Adipocyte (in vitro differentiated cells): ENCODE measurements at regions not wholly inside any gene's neighbourhood (a gene's known extent, or its start where the extent isn't known, plus 50 kb on each side); places are given as distances from the start of the nearest gene placed in this dataset.
"Not testable (repeated sequence)": the region's sequence is repeated elsewhere in the genome, so short reads cannot be mapped to it uniquely, and the experiment has no call there.

Experiments used
- DNase-seq: peaks from one replicate; pipeline ENCODE4 v3.0.0-alpha.2; 2015; ENCODE audit warnings: low read depth
- H3K27me3 ChIP-seq: replicated peaks from 2 replicates; pipeline ENCODE4 v1.7.0; 2013; ENCODE audit warnings: mild to moderate bottlenecking, low read length, moderate library complexity; ENCODE audit not compliant: control insufficient read depth, insufficient read depth
- H3K36me3 ChIP-seq: 2 replicates; pipeline ENCODE4 v1.7.0; 2013; ENCODE audit warnings: low read length, mild to moderate bottlenecking, moderate library complexity; ENCODE audit not compliant: control insufficient read depth, insufficient read depth, severe bottlenecking
- H3K4me1 ChIP-seq: 2 replicates; pipeline ENCODE4 v1.7.0; 2013; ENCODE audit warnings: mild to moderate bottlenecking, low read length, moderate library complexity; ENCODE audit not compliant: control insufficient read depth, insufficient read depth
- H3K4me3 ChIP-seq: 2 replicates; pipeline ENCODE4 v1.7.0; 2013; ENCODE audit warnings: mild to moderate bottlenecking, low read length, moderate library complexity
- H3K9ac ChIP-seq: 2 replicates; pipeline ENCODE4 v1.7.0; 2013; ENCODE audit warnings: mild to moderate bottlenecking, low read length, moderate library complexity
- H3K9me3 ChIP-seq: 2 replicates; pipeline ENCODE4 v1.7.0; 2013; ENCODE audit warnings: mild to moderate bottlenecking, low read length, moderate library complexity; ENCODE audit not compliant: control insufficient read depth

DNA sequence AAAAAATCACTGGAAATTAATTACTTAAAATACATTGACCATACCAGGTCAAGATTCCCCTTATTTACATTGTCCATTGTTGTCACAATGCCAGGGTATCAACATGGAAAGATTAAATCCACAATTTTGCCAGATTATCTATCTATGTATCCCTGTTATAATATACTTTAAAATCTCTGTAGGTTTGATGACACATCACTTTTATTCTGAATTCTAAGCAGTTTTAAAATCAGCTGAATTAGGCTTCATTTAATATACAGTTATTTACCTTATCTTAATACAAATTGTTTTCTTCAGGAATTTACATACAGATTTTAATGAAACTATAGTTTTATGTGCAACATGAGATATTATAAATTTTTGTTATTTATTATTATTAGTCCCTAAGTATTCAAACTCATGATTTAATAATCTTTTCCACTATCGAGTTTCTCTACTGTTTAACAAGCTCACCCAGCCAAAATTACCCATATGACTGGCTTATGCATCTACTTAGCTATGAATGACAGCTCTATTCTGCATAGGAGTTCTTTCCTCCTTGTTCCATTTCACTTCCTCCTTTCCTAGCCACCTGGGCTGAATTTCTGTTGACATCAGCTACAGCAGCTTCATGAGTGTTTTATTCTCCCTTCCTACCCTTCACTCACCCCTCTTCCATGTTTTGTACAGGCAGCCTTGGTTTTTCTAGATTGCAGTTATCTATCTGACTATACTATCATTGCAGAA is 654.2 kb upstream of the MAP3K7 start:
- no peaks in the 10 kb centered on the region for H3K4me1 ChIP-seq
- H3K9me3 ChIP-seq, result no peaks in the 10 kb centered on the region
- DNase-seq, result no peak
- H3K4me3 ChIP-seq, result no peak overlapping the region
- no peaks in the 10 kb centered on the region for H3K27me3 ChIP-seq
- H3K36me3 ChIP-seq, result no peaks in the 10 kb centered on the region
- no peak overlapping the region for H3K9ac ChIP-seq

DNA sequence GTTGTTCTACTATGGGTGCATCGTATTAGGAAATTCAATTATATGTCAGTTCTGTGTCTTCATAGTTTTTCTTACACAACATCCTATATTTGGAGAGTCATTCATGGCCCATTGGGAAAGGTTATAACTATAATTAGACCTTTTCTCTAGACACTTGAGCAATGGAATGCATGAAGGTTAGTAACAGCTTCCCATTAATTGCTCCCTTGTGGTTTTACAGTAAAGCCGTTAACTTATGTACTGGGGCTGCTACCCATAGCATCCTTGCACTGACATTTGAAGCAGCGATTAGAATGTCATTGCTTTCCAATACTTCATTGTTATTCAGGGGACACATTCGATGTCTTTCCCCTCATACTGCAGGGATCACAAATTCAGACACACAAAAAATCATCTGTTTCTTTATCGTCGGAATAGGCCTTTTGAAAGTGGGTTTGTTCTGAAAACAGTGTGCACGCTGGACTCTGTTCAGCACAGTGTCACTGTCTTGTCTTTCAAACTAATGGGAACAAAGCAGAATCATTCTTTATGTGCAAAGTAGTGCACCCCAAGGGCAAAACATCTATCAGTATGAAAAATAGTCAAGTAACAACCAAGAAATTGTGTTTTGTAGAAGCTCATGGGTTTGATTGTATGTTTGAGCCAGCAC is 634.3 kb upstream of the MAP3K7 start:
- DNase-seq, result no peak
- Histone ChIP-seq H3K9ac (no peak overlapping the region), H3K9me3 (no peaks in the 10 kb centered on the region), H3K4me1 (no peaks in the 10 kb centered on the region), H3K4me3 (no peak overlapping the region), H3K27me3 (no peaks in the 10 kb centered on the region), H3K36me3 (no peaks in the 10 kb centered on the region)

DNA sequence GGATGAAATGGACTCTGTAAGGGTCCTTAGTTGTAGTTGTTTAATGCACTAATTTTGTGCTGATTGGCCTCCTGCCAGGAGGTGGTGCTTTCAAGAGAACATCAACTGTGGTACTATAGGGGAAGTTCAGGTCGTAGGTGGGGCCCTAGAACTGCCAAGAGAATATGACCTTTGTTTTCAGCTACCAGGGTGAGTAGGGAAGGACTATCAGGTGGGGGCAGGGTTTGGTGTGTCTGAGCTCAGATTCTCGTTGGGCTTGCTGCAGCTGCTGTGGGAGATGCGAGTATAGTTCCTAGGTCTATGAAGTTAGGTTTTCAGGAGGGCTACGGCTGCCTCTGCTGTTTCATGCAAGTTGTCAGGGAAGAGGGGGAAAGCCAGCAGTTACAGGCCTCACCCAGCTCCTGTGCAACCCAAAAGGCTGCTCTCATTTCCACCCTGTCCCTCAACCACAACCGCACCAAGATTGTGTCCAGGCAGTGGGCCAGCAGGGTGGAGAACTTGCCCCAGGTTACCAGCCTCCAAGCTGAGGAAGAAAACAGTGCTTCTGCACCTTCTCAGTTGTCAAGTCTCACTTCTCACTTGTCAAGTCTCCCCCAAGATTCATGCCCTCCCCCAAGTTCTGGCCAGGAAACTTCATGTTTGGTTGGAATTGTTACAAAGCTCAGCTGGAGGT is 626.5 kb upstream of the MAP3K7 start:
- Histone ChIP-seq H3K4me1 (no peaks in the 10 kb centered on the region), H3K36me3 (no peaks in the 10 kb centered on the region), H3K27me3 (no peaks in the 10 kb centered on the region), H3K9me3 (peaks cover 12% of the 10 kb centered on the region), H3K4me3 (no peak overlapping the region), H3K9ac (no peak overlapping the region)
- DNase-seq, result no peak

DNA sequence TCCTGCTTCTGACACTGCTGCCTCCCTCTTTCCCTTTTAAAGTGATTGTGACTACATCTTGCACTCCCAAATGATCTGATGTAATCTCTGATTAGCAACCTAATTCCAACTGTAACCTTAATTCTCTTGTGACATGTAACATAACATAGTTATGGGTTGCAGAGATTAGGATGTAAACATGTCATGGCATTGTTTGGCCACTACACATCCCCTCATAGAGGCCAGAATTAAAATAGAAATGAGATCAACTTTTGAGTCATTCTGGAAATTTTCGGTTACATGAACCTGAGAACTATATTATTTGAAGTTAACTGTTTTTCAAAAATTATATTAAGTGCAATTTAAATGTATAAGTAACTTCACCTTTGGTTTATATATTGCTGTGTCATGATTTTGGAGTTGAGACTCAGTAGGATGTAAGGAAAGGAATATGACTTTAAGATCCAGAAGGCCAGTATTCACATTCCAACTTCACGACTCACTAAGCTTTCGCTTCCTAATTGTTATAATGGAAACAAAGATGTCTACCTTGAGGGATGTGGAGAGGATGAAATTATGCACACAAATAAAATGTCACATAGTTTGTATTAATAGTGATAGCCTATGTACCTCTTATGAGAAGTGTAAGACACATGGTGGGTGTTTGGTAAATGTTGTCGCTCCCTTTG is 611.9 kb upstream of the MAP3K7 start:
- DNase-seq, result no peak
- no peaks in the 10 kb centered on the region for H3K4me1 ChIP-seq
- no peak overlapping the region for H3K4me3 ChIP-seq
- H3K36me3 ChIP-seq, result no peaks in the 10 kb centered on the region
- no peaks in the 10 kb centered on the region for H3K9me3 ChIP-seq
- H3K27me3 ChIP-seq, result no peaks in the 10 kb centered on the region
- H3K9ac ChIP-seq, result no peak overlapping the region

DNA sequence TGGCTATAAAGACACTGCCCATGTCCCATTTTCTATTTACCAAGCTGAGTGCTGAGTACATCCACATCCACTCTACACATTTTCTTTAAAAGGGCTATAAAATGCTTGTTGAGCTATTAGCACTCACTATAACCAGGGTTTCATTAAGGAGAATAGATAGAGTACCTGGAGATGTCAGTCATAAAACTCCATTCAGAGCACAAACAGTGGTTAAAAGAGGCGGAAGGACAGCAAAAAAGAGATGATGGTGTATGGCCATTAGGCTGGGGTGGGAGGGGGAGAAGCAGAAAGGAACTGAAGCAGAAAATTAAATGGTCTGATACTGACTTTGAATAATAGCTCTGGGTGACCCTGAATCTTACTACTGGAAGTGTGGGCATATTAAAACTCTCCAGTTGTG is 609.9 kb upstream of the MAP3K7 start:
- H3K4me3 ChIP-seq, result no peak overlapping the region
- no peak for DNase-seq
- H3K27me3 ChIP-seq, result peaks cover 3% of the 10 kb centered on the region
- H3K9me3 ChIP-seq, result peaks cover 3% of the 10 kb centered on the region
- H3K9ac ChIP-seq, result no peak overlapping the region
- H3K4me1 ChIP-seq, result no peaks in the 10 kb centered on the region
- no peaks in the 10 kb centered on the region for H3K36me3 ChIP-seq

DNA sequence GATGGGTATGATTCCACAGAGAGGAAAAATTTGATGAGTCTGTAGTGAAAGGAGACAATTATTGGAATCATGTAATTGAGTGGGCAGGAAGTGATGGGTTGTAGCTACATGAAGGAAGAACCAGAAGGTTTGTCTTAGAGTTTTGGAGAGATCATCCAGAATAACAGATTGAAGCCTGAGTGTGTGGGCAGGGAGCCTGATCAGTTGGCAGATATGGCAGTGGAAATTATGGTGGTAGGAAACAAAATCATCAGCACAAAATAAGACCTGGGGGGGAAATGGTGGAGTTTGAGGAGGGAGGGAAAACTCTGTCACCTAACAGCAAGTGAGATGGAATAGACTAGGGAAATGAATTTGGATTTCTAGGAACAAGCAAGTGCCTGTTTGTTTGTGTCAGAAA is 606.6 kb upstream of the MAP3K7 start:
- Histone ChIP-seq H3K27me3 (peaks cover 3% of the 10 kb centered on the region), H3K4me3 (no peak overlapping the region), H3K9me3 (peaks cover 3% of the 10 kb centered on the region), H3K9ac (no peak overlapping the region), H3K36me3 (no peaks in the 10 kb centered on the region), H3K4me1 (no peaks in the 10 kb centered on the region)
- no peak for DNase-seq

DNA sequence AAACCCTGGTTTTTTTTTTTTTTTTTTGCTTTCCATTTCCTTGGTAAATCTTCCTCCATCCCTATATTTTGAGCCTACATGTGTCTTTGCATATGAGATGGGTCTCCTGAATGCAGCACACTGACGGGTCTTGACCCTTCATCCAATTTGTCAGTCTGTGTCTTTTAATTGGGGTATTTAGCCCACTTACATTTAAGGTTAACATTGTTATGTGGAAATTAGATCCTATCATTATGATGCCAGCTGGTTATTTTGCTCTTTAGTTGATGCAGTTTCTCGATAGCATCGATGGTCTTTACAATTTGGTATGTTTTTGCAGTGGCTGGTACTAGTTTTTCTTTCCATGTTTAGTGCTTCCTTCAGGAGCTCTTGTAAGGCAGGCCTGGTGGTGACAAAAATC is 603.2 kb upstream of the MAP3K7 start:
- not testable (repeated sequence) for H3K9ac ChIP-seq, H3K9me3 ChIP-seq, H3K36me3 ChIP-seq, H3K4me3 ChIP-seq, DNase-seq, H3K4me1 ChIP-seq, H3K27me3 ChIP-seq

DNA sequence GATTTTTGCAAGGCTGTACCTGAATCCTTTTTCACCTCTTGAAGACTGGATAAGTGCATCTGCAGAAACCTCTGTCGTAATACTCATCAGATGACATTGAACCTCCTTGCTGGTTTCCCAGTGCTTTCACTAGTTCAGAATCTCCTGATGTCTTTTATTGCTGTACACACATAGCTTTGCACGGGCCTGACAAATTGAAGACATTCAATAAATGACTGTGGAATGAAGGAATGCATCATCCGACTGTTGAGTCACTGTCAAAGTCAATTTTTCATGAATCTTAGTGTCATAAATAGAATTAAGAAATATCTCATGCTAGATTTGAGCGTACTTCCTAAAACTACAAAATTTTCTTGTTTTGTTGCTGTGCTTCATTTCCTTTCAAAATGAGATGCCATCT is 598.2 kb upstream of the MAP3K7 start:
- H3K4me1 ChIP-seq, result no peaks in the 10 kb centered on the region
- H3K9me3 ChIP-seq, result no peaks in the 10 kb centered on the region
- no peak overlapping the region for H3K9ac ChIP-seq
- no peaks in the 10 kb centered on the region for H3K27me3 ChIP-seq
- H3K4me3 ChIP-seq, result no peak overlapping the region
- H3K36me3 ChIP-seq, result no peaks in the 10 kb centered on the region
- no peak for DNase-seq

DNA sequence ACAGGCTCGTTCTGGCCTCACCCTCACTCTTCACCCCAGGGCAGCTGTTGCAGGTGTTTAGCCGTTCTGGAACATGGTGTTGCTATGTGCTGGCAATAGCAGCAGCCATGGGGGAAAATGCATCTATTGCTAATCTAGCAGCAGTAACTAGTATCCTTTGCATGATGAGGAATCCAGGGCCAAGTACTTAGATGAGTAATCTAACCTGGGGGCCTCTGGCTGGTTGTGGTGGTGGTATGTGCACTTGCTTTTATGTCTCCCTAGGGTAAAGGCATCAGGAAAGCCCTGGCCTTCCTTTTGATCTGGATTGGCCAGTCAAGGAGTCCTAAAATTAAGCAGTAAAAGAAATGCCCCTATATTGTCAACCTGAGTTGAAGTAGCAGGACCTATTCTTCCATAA is 594.5 kb upstream of the MAP3K7 start:
- no peak for DNase-seq
- no peaks in the 10 kb centered on the region for H3K4me1 ChIP-seq
- H3K27me3 ChIP-seq, result no peaks in the 10 kb centered on the region
- no peaks in the 10 kb centered on the region for H3K9me3 ChIP-seq
- no peak overlapping the region for H3K4me3 ChIP-seq
- H3K36me3 ChIP-seq, result no peaks in the 10 kb centered on the region
- H3K9ac ChIP-seq, result no peak overlapping the region

DNA sequence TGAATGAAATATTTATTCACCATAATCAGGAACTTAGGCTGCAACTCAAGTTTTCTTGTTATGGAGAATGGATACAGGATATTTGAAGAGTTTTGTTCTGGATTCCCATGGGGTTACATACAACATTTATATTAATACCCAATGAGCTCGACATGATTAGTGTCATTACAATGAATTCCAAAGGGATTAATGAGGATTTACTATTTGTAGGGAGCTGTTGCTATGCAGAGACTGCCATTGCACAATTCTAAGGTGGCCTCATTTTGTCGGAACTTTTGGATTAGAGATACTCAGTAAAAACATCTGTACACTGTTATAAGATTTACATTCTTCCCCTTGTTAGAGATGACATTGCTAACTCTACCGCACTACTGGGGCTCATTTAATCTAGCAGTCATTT is 586.8 kb upstream of the MAP3K7 start:
- no peaks in the 10 kb centered on the region for H3K4me1 ChIP-seq
- H3K36me3 ChIP-seq, result no peaks in the 10 kb centered on the region
- H3K27me3 ChIP-seq, result no peaks in the 10 kb centered on the region
- no peak for DNase-seq
- no peak overlapping the region for H3K9ac ChIP-seq
- H3K4me3 ChIP-seq, result no peak overlapping the region
- H3K9me3 ChIP-seq, result no peaks in the 10 kb centered on the region

DNA sequence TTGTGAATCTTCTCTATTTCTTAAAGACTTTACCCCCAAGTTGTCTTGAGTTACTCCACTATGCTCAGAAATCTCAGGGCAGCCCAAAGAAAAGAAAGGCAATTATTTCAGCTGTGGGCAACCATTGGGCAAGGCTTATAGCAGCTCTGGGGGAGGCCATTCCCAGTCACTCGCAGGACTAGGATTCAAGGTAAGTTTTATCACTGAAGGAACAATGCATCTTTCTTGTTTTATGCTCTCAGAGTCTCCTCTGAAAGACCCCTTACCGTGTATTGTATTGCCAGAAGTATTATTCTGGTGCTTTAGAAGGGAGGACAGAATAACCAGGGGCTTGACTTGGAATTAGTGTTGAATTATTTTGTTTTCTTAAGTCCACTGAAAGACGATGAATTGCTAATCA is 586.3 kb upstream of the MAP3K7 start:
- Histone ChIP-seq H3K4me1 (no peaks in the 10 kb centered on the region), H3K4me3 (no peak overlapping the region), H3K9me3 (no peaks in the 10 kb centered on the region), H3K9ac (no peak overlapping the region), H3K27me3 (no peaks in the 10 kb centered on the region), H3K36me3 (no peaks in the 10 kb centered on the region)
- DNase-seq, result no peak
